Adrenal gland (tissue), 9 donors: ENCODE measurements at regions not wholly inside any gene's neighbourhood (a gene's known extent, or its start where the extent isn't known, plus 50 kb on each side); places are given as distances from the start of the nearest gene placed in this dataset.

ENCODE experiments used
- DNase-seq, 7 donors: peaks; one replicate each; pipeline ENCODE4 v3.0.0-alpha.2; 2019 to 2020
- H3K27ac ChIP-seq, 5 donors: fragments of 200-600 bp; sonication (generic) in 4 of 5; 1 replicate in 3 of 5; 2 replicates in 2 of 5; pipeline versions ENCODE4 v1.5.1 to v1.8.0; 2016 to 2020; ENCODE audit warnings: mild to moderate bottlenecking in 1 of 5
- H3K27me3 ChIP-seq: fragments of 200-600 bp; 2 replicates; pipeline ENCODE4 v1.8.0; 2021
- H3K36me3 ChIP-seq, 2 donors: fragments of 200-600 bp; replicated peaks in 1 of 2; 1 replicate in 1 of 2; 2 replicates in 1 of 2; pipeline versions ENCODE4 v1.5.1 to v1.8.0; 2018 to 2022
- H3K4me1 ChIP-seq, 2 donors: fragments of 200-600 bp; replicated peaks in 1 of 2; 1 replicate in 1 of 2; 2 replicates in 1 of 2; pipeline versions ENCODE4 v1.5.1 to v1.8.0; 2018 to 2021
- H3K4me3 ChIP-seq, 4 donors: fragments of 200-600 bp; sonication (generic) in 3 of 4; one replicate each; pipeline ENCODE4 v1.5.1; 2016 to 2018
- H3K9me3 ChIP-seq, 3 donors: fragments of 200-600 bp; sonication (generic) in 1 of 3; replicated peaks in 1 of 3; 1 replicate in 2 of 3; 2 replicates in 1 of 3; pipeline versions ENCODE4 v1.5.1 to v1.8.0; 2016 to 2021
- CTCF ChIP-seq, 6 experiments: fragments of 450-650 bp in 4 of 6; fragments of 200-600 bp in 2 of 6; sonication (generic) in 1 of 6; IDR thresholded peaks; 1 replicate in 5 of 6; 2 replicates in 1 of 6; pipeline versions ENCODE4 v1.5.1 to v1.8.0; 2016 to 2021; ENCODE audit warnings: antibody characterized with exemption in 6 of 6, mild to moderate bottlenecking in 2 of 6, moderate library complexity in 1 of 6
- POLR2A ChIP-seq, 2 donors: fragments of 450-650 bp; IDR thresholded peaks; one replicate each; pipeline ENCODE4 v1.6.1; 2017; ENCODE audit warnings: antibody characterized with exemption in 2 of 2, mild to moderate bottlenecking in 2 of 2, moderate library complexity in 1 of 2
- WGBS, 4 donors: extraction: QIAGEN DNeasy Blood & Tissue Kit in 2 of 4; methylation state at CpG; one replicate each; pipeline versions ENCODE4 v1.1.5 to v1.1.7; 2013 to 2017; 5-methylcytosine and 5-hydroxymethylcytosine counted together
- intact Hi-C, 2 donors: fragments of 100-400 bp; cut with DNase I; formaldehyde crosslinking; loops; one replicate each; pipeline versions ENCODE4 v1.14.1 to v1.15.0; 2022 to 2023
- donor health status: healthy with polysubstance abuse.
- donor health status: Bipolar disorder and iron deficiency.
- donor health status: DM: yes; HTN: yes; CAD: no.
- donor health status: DM: no; HTN: no; CAD: no.
- donor health status: DM: no; HTN: no; CAD: no.

GRCh38 chr14:39972704-39973103 is 540.5 kb upstream of the FBXO33 start:
- Histone ChIP-seq H3K27me3 (no peaks in the 10 kb centered on the region), H3K27ac (no peak overlapping the region), H3K4me1 (no peaks in the 10 kb centered on the region), H3K4me3 (no peak overlapping the region), H3K36me3 (no peaks in the 10 kb centered on the region), H3K9me3 (no peaks in the 10 kb centered on the region)
- WGBS, 4 donors = 53 to 69% (median 64%) methylated on average over 2 of the region's 2 CpGs
- TF ChIP-seq POLR2A (IDR thresholded peaks at IDR 0.05) (no peak), CTCF (IDR thresholded peaks at IDR 0.05) (no peak)
- intact Hi-C loops = no loop called here
- no peak for DNase-seq

GRCh38 chr14:39967885-39968284 is 535.7 kb upstream of the FBXO33 start:
- 89 to 100% (median 96%) methylated on average over 1 of the region's 1 CpG for WGBS, 4 donors
- intact Hi-C loops = no loop called here

GRCh38 chr14:39957987-39958386 is 525.8 kb upstream of the FBXO33 start:
- Histone ChIP-seq H3K36me3 (no peaks in the 10 kb centered on the region), H3K4me3 (no peak overlapping the region), H3K27me3 (no peaks in the 10 kb centered on the region), H3K4me1 (no peaks in the 10 kb centered on the region), H3K27ac (no peak overlapping the region), H3K9me3 (no peaks in the 10 kb centered on the region)
- intact Hi-C loops = no loop called here
- TF ChIP-seq POLR2A (IDR thresholded peaks at IDR 0.05) = no peak
- TF ChIP-seq CTCF (IDR thresholded peaks at IDR 0.05) = no peak
- 80 to 94% (median 90%) methylated on average over 1 to 3 of the region's 3 CpGs for WGBS, 4 donors
- DNase-seq = no peak

More at GRCh38 chr14:39967885-39968284, 535.7 kb upstream of the FBXO33 start:
- no peak overlapping the region for H3K4me3 ChIP-seq
- H3K27ac ChIP-seq = no peak overlapping the region
- no peak for TF ChIP-seq POLR2A (IDR thresholded peaks at IDR 0.05)
- no peak for TF ChIP-seq CTCF (IDR thresholded peaks at IDR 0.05)
- H3K4me1 ChIP-seq = no peaks in the 10 kb centered on the region
- no peaks in the 10 kb centered on the region for H3K36me3 ChIP-seq
- H3K9me3 ChIP-seq = no peaks in the 10 kb centered on the region
- H3K27me3 ChIP-seq = no peaks in the 10 kb centered on the region
- no peak for DNase-seq

- H3K27ac ChIP-seq = no peak overlapping the region
- 65 to 69% (median 67%) methylated on average over 3 of the region's 3 CpGs for WGBS, 4 donors
- no peaks in the 10 kb centered on the region for H3K4me1 ChIP-seq
- no peak overlapping the region for H3K4me3 ChIP-seq
- H3K27me3 ChIP-seq = no peaks in the 10 kb centered on the region
- no peaks in the 10 kb centered on the region for H3K36me3 ChIP-seq
- TF ChIP-seq CTCF (IDR thresholded peaks at IDR 0.05) (no peak), POLR2A (IDR thresholded peaks at IDR 0.05) (no peak)
- peaks cover 0 to 2% (median 0%) of the 10 kb centered on the region in 3 donors for H3K9me3 ChIP-seq
- intact Hi-C loops = no loop called here
- DNase-seq = no peak
Measured at GRCh38 chr14:39957290-39957689, 525.1 kb upstream of the FBXO33 start.
